ENCODE measurements at regions not wholly inside any gene's neighbourhood (a gene's known extent, or its start where the extent isn't known, plus 50 kb on each side); places are given as distances from the start of the nearest gene placed in this dataset. TPM values are rescaled to one million over a fixed set of nuclear protein-coding genes. Genes with fewer than 3 reads are reported as not detected.

- 88% methylated on average over 9 of the region's 9 CpGs for WGBS (ENCODE audit: low lambda C conversion rate, missing lambda C conversion rate)
- H3K27me3 ChIP-seq: no peaks in the 10 kb centered on the region
- no peaks in the 10 kb centered on the region for H3K9me2 ChIP-seq (replicated peaks; ENCODE audit: insufficient read depth)
- no peak overlapping the region for H3K4me2 ChIP-seq
- H4K20me1 ChIP-seq (ENCODE audit: insufficient read depth, poor library complexity, severe bottlenecking): no peaks in the 10 kb centered on the region
- H2AFZ ChIP-seq: no peak overlapping the region
- H3K9me3 ChIP-seq (ENCODE audit: low read depth): no peaks in the 10 kb centered on the region
- H3K4me1 ChIP-seq (ENCODE audit: insufficient read depth): no peaks in the 10 kb centered on the region
- no peak overlapping the region for H3K4me3 ChIP-seq
- DNase-seq (ENCODE audit: low spot score): no peak
- H3K36me3 ChIP-seq (replicated peaks; ENCODE audit: insufficient read depth, low read depth): no peaks in the 10 kb centered on the region
- TF ChIP-seq EZH2 (IDR thresholded peaks at IDR 0.05; ENCODE audit: borderline replicate concordance) (no peak), EZH2phosphoT487 (IDR thresholded peaks at IDR 0.05; ENCODE audit: low read depth, severe bottlenecking, unreplicated experiment) (no peak), CTCF (IDR thresholded peaks at IDR 0.05; ENCODE audit: poor library complexity) (no peak)
- no peak overlapping the region for H3K27ac ChIP-seq
- no peaks in the 10 kb centered on the region for H3K79me2 ChIP-seq
Observed at GRCh38 chr9:12633016-12633765, 60.0 kb upstream of the TYRP1 start.

GRCh38 chr9:12640016-12640587 is 53.1 kb upstream of the TYRP1 start:
- no peak overlapping the region for H3K4me3 ChIP-seq
- DNase-seq (ENCODE audit: low spot score): peak; percentile 72
- H3K9me3 ChIP-seq (ENCODE audit: low read depth): no peaks in the 10 kb centered on the region

GRCh38 chr9:12640866-12641636 is 52.1 kb upstream of the TYRP1 start:
- Histone ChIP-seq H3K27me3 (no peaks in the 10 kb centered on the region), H2AFZ (no peak overlapping the region), H3K27ac (no peak overlapping the region), H3K36me3 (replicated peaks; ENCODE audit: insufficient read depth, low read depth) (no peaks in the 10 kb centered on the region), H3K4me3 (no peak overlapping the region), H3K4me2 (no peak overlapping the region), H3K79me2 (no peaks in the 10 kb centered on the region), H3K9me2 (replicated peaks; ENCODE audit: insufficient read depth) (no peaks in the 10 kb centered on the region), H3K4me1 (ENCODE audit: insufficient read depth) (no peaks in the 10 kb centered on the region), H4K20me1 (ENCODE audit: insufficient read depth, poor library complexity, severe bottlenecking) (no peaks in the 10 kb centered on the region), H3K9me3 (ENCODE audit: low read depth) (no peaks in the 10 kb centered on the region)
- WGBS (ENCODE audit: low lambda C conversion rate, missing lambda C conversion rate): 73% methylated on average over 4 of the region's 4 CpGs
- TF ChIP-seq EZH2phosphoT487 (IDR thresholded peaks at IDR 0.05; ENCODE audit: low read depth, severe bottlenecking, unreplicated experiment): no peak
- no peak for TF ChIP-seq CTCF (IDR thresholded peaks at IDR 0.05; ENCODE audit: poor library complexity)
- TF ChIP-seq EZH2 (IDR thresholded peaks at IDR 0.05; ENCODE audit: borderline replicate concordance): no peak
- DNase-seq (ENCODE audit: low spot score): no peak

More at GRCh38 chr9:12640016-12640587, 53.1 kb upstream of the TYRP1 start:
- H3K4me2 ChIP-seq: no peak overlapping the region
- no peaks in the 10 kb centered on the region for H3K79me2 ChIP-seq
- 34% methylated on average over 3 of the region's 3 CpGs for WGBS (ENCODE audit: low lambda C conversion rate, missing lambda C conversion rate)
- no peaks in the 10 kb centered on the region for H3K4me1 ChIP-seq (ENCODE audit: insufficient read depth)
- H3K9me2 ChIP-seq (replicated peaks; ENCODE audit: insufficient read depth): no peaks in the 10 kb centered on the region
- peak; percentile 78 for TF ChIP-seq CTCF (IDR thresholded peaks at IDR 0.05; ENCODE audit: poor library complexity)
- no peak for TF ChIP-seq EZH2phosphoT487 (IDR thresholded peaks at IDR 0.05; ENCODE audit: low read depth, severe bottlenecking, unreplicated experiment)
- no peak overlapping the region for H2AFZ ChIP-seq
- H3K27me3 ChIP-seq: no peaks in the 10 kb centered on the region
- H3K27ac ChIP-seq: no peak overlapping the region
- H3K36me3 ChIP-seq (replicated peaks; ENCODE audit: insufficient read depth, low read depth): no peaks in the 10 kb centered on the region
- H4K20me1 ChIP-seq (ENCODE audit: insufficient read depth, poor library complexity, severe bottlenecking): no peaks in the 10 kb centered on the region

Small RNA genes in the stretch of these regions (small RNA-seq; reads per million reads assigned to genes)
- gene AL161788.1 (not detected), gene AL162413.1 (not detected), gene AL592227.1 (not detected), gene RNU2-47P (not detected)

All from hepatocyte (in vitro differentiated cells).